B cell (primary cell): ENCODE measurements at regions not wholly inside any gene's neighbourhood (a gene's known extent, or its start where the extent isn't known, plus 50 kb on each side); places are given as distances from the start of the nearest gene placed in this dataset.

Experiments
- ATAC-seq: fragments of 200-7000 bp; cut with Tn5 transposase; one replicate; pipeline ENCODE4 v1.10.0; 2021; ENCODE audit warnings: low read depth, mild to moderate bottlenecking, moderate number of reproducible peaks, moderate library complexity
- CTCF ChIA-PET: fragments of 350-600 bp; sonication (Branson Sonifier 250); formaldehyde crosslinking; loops from one replicate; lab custom pipeline; 2021; ENCODE audit warnings: antibody characterized with exemption, inconsistent platforms; lab: Charles Lee
- POLR2A ChIA-PET: fragments of 350-600 bp; sonication (Branson Sonifier 250); formaldehyde crosslinking; loops from one replicate; lab custom pipeline; 2021; ENCODE audit warnings: antibody characterized with exemption; lab: Charles Lee
- DNase-seq: peaks from one replicate; pipeline ENCODE4 v3.0.0; 2013
- H2AFZ ChIP-seq: 2 replicates; pipeline ENCODE4 v1.6.1; 2012; ENCODE audit warnings: mild to moderate bottlenecking, low read depth, low read length; ENCODE audit not compliant: insufficient read depth, poor library complexity, severe bottlenecking
- H3K27ac ChIP-seq, 2 donors: 1 replicate in 1 of 2; 2 replicates in 1 of 2; pipeline ENCODE4 v1.5.1; 2012 to 2013; ENCODE audit warnings: low read length in 2 of 2, mild to moderate bottlenecking in 2 of 2, moderate library complexity in 1 of 2
- H3K27me3 ChIP-seq, 4 experiments: fragments of 200-600 bp in 1 of 4; sonication (generic) in 1 of 4; replicated peaks in 1 of 4; 1 replicate in 2 of 4; 2 replicates in 2 of 4; pipeline versions ENCODE4 v1.6.1 to v1.7.0; 2013 to 2016; ENCODE audit warnings: low read length in 3 of 4, mild to moderate bottlenecking in 2 of 4, mixed read lengths in 1 of 4, moderate library complexity in 1 of 4; ENCODE audit not compliant: insufficient read depth in 4 of 4, control insufficient read depth in 3 of 4; ENCODE audit errors: control extremely low read depth in 1 of 4
- H3K36me3 ChIP-seq, 2 experiments: replicated peaks in 1 of 2; 1 replicate in 1 of 2; 2 replicates in 1 of 2; pipeline versions ENCODE4 v1.6.1 to v1.7.1; 2013; ENCODE audit warnings: low read length in 1 of 2; ENCODE audit not compliant: insufficient read depth in 2 of 2, control insufficient read depth in 1 of 2; ENCODE audit errors: control extremely low read depth in 1 of 2, extremely low read depth in 1 of 2
- H3K4me1 ChIP-seq, 2 donors: fragments of 200-600 bp in 1 of 2; sonication (generic) in 1 of 2; 1 replicate in 1 of 2; 2 replicates in 1 of 2; pipeline versions ENCODE4 v1.5.1 to v1.6.1; 2013 to 2017; ENCODE audit warnings: low read length in 2 of 2; ENCODE audit not compliant: control insufficient read depth in 2 of 2, insufficient read depth in 2 of 2
- H3K4me2 ChIP-seq: replicated peaks from 2 replicates; pipeline ENCODE3; 2012; ENCODE audit warnings: mild to moderate bottlenecking, low read depth, low read length; ENCODE audit not compliant: poor library complexity, severe bottlenecking
- H3K4me3 ChIP-seq, 5 experiments: fragments of 200-600 bp in 1 of 5; sonication (generic) in 1 of 5; 1 replicate in 3 of 5; 2 replicates in 2 of 5; pipeline versions ENCODE4 v1.5.1 to v1.7.0; 2011 to 2016; ENCODE audit warnings: low read length in 4 of 5, mild to moderate bottlenecking in 4 of 5, low read depth in 2 of 5, control low read depth in 1 of 5, moderate library complexity in 1 of 5; ENCODE audit not compliant: insufficient read depth in 1 of 5; ENCODE audit errors: control extremely low read depth in 1 of 5, extremely low read depth in 1 of 5
- H3K79me2 ChIP-seq: fragments of 200-600 bp; sonication (generic); one replicate; pipeline ENCODE4 v1.6.0; 2016; ENCODE audit warnings: low read length; ENCODE audit not compliant: control insufficient read depth, insufficient read depth
- H3K9ac ChIP-seq: fragments of 200-600 bp; sonication (generic); 2 replicates; pipeline ENCODE4 v1.6.1; 2017; ENCODE audit warnings: mild to moderate bottlenecking, low read length, moderate library complexity
- H3K9me3 ChIP-seq, 3 donors: one replicate each; pipeline versions ENCODE4 v1.6.1 to v1.7.1; 2013; ENCODE audit warnings: low read length in 2 of 3; ENCODE audit not compliant: control insufficient read depth in 2 of 3, insufficient read depth in 1 of 3; ENCODE audit errors: control extremely low read depth in 1 of 3
- H4K20me1 ChIP-seq: 2 replicates; pipeline ENCODE4 v1.6.0; 2012; ENCODE audit warnings: mild to moderate bottlenecking, low read length; ENCODE audit not compliant: insufficient read depth, control insufficient read depth, poor library complexity, severe bottlenecking
- H3K27ac Mint-ChIP-seq: one replicate; pipeline ENCODE4 v1.8.0; 2021; ENCODE audit warnings: mixed read lengths
- H3K27me3 Mint-ChIP-seq: one replicate; pipeline ENCODE4 v1.8.0; 2021; ENCODE audit warnings: mixed read lengths
- H3K4me1 Mint-ChIP-seq: one replicate; pipeline ENCODE4 v1.8.0; 2021; ENCODE audit warnings: mixed read lengths
- H3K4me3 Mint-ChIP-seq: one replicate; pipeline ENCODE4 v1.8.0; 2021; ENCODE audit warnings: mixed read lengths
- H3K9me3 Mint-ChIP-seq: one replicate; pipeline ENCODE4 v1.8.0; 2022; ENCODE audit warnings: mixed read lengths; ENCODE audit not compliant: insufficient read depth
- EZH2 ChIP-seq: IDR thresholded peaks from 2 replicates; pipeline ENCODE4 v1.6.1; 2012; ENCODE audit warnings: borderline replicate concordance, low read depth, mild to moderate bottlenecking, moderate library complexity, low read length; ENCODE audit not compliant: insufficient read depth, poor library complexity, severe bottlenecking
- WGBS: methylation state at CpG from one replicate; pipeline ENCODE4 v1.1.5; 2013; ENCODE audit warnings: missing lambda C conversion rate; ENCODE audit not compliant: insufficient coverage; 5-methylcytosine and 5-hydroxymethylcytosine counted together
- intact Hi-C: fragments of 100-400 bp; cut with micrococcal nuclease; formaldehyde crosslinking; loops from one replicate; pipeline ENCODE4 v1.10.0; 2022
- TF ChIP-seq, protein P1 (sequence below): fragments of 200-600 bp; IDR thresholded peaks from one replicate; pipeline ENCODE4 v1.8.0; 2022; ENCODE audit warnings: antibody characterized with exemption, mild to moderate bottlenecking

GRCh38 chr12:67772267-67773169 is 124.0 kb downstream of the DYRK2 start:
- no peak for ATAC-seq
- H3K4me1 Mint-ChIP-seq: no peaks in the 10 kb centered on the region
- Histone ChIP-seq H4K20me1 (no peaks in the 10 kb centered on the region), H2AFZ (no peak overlapping the region), H3K9me3 (peaks cover 0 to under 1% (median 0%) of the 10 kb centered on the region in 3 donors), H3K36me3 (no peaks in the 10 kb centered on the region), H3K4me1 (no peaks in the 10 kb centered on the region), H3K79me2 (no peaks in the 10 kb centered on the region), H3K4me3 (no peak overlapping the region), H3K27ac (no peak overlapping the region), H3K4me2 (no peak overlapping the region), H3K9ac (no peak overlapping the region), H3K27me3 (no peaks in the 10 kb centered on the region)
- POLR2A ChIA-PET: no interaction called here
- H3K4me3 Mint-ChIP-seq: no peak overlapping the region
- intact Hi-C loops: no loop called here
- H3K9me3 Mint-ChIP-seq: no peaks in the 10 kb centered on the region
- TF ChIP-seq, protein P1, sequence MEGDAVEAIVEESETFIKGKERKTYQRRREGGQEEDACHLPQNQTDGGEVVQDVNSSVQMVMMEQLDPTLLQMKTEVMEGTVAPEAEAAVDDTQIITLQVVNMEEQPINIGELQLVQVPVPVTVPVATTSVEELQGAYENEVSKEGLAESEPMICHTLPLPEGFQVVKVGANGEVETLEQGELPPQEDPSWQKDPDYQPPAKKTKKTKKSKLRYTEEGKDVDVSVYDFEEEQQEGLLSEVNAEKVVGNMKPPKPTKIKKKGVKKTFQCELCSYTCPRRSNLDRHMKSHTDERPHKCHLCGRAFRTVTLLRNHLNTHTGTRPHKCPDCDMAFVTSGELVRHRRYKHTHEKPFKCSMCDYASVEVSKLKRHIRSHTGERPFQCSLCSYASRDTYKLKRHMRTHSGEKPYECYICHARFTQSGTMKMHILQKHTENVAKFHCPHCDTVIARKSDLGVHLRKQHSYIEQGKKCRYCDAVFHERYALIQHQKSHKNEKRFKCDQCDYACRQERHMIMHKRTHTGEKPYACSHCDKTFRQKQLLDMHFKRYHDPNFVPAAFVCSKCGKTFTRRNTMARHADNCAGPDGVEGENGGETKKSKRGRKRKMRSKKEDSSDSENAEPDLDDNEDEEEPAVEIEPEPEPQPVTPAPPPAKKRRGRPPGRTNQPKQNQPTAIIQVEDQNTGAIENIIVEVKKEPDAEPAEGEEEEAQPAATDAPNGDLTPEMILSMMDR: no peak
- TF ChIP-seq EZH2: no peak
- CTCF ChIA-PET: interaction anchor here (0.7 kb wide), 1 partner anchor 16 kb away, joined by 3 read pairs; no protein-coding TSS in a partner anchor
- 72% methylated on average over 6 of the region's 11 CpGs for WGBS
- DNase-seq: no peak
- no peak overlapping the region for H3K27ac Mint-ChIP-seq
- no peaks in the 10 kb centered on the region for H3K27me3 Mint-ChIP-seq

DNA sequence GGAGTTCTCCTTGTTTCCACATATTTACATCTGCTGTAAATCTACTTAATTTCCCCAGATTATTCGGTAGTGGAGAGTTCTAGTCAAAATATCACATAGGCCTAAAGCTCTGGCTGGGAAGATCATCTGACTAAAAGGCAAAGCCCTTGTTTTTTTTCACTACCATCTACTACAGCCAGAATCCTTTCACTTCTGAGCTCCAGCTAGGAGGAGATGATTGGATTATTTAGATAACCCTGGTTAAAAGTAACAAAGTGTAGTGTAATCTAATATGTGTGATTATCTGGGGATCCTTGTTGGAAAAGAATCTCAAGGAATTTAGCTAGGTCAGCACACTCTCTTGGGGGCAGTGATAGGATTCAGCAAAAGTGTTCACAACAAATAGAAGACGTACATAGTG is 125.4 kb downstream of the DYRK2 start:
- Mint-ChIP-seq H3K27ac (no peak overlapping the region), H3K27me3 (no peaks in the 10 kb centered on the region), H3K9me3 (no peaks in the 10 kb centered on the region), H3K4me3 (no peak overlapping the region), H3K4me1 (no peaks in the 10 kb centered on the region)
- H3K9me3 ChIP-seq: peaks cover 0 to 2% (median 0%) of the 10 kb centered on the region in 3 donors
- no peaks in the 10 kb centered on the region for H3K36me3 ChIP-seq
- TF ChIP-seq EZH2: no peak
- TF ChIP-seq, protein P1: no peak
- H3K4me2 ChIP-seq: no peak overlapping the region
- no peak overlapping the region for H2AFZ ChIP-seq
- no peaks in the 10 kb centered on the region for H4K20me1 ChIP-seq
- WGBS: no CpG with 5 or more reads among the region's 2 CpGs
- no peaks in the 10 kb centered on the region for H3K79me2 ChIP-seq
- H3K4me3 ChIP-seq: no peak overlapping the region
- ATAC-seq (no peak), DNase-seq (no peak)
- ChIA-PET CTCF (no interaction called here), POLR2A (no interaction called here)
- H3K4me1 ChIP-seq: no peaks in the 10 kb centered on the region
- no peak overlapping the region for H3K27ac ChIP-seq
- intact Hi-C loops: no loop called here
- no peak overlapping the region for H3K9ac ChIP-seq
- no peaks in the 10 kb centered on the region for H3K27me3 ChIP-seq
